ENCODE measurements at regions not wholly inside any gene's neighbourhood (a gene's known extent, or its start where the extent isn't known, plus 50 kb on each side); places are given as distances from the start of the nearest gene placed in this dataset.

DNA sequence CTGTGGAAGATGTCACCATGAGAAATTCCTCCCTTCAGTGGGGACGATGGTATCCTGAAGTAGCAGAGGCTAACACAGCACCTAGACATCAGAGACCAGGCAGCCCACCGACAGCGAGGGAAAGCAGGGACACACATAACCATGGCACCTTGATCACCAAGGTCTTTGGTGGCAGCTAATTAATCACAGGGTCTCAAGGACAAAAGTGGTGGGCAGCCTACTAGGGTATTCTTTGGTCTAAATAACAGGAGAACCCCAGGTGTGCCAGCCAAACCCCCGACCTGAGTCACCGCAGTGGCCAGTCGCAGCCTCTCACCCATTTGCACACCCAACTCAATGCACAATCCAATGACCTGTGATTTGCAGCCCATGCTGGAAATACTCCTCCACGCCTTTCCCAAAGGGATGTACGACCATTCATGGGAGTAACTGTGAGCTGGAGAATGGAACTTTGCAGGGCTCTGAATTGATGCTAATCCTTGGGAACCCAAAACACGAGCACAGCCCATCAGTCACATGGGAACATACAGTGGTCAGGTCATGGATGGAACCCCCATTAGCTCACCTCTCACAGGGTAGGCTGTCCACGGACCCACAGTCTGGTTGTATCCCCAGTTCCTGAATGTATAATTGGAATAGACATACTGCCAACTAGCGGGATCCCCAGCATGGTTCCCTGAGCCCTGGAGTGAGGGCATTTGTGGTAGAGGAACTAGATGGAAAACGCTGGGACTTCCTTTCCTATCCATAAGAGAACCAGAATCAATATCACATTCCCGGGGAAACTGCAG, 58.7 kb upstream of the C14orf180 start:
- TF ChIP-seq EZH2 (IDR thresholded peaks at IDR 0.05; ENCODE audit: low read depth, unreplicated experiment) (no peak), EZH2phosphoT487 (IDR thresholded peaks at IDR 0.05; ENCODE audit: unreplicated experiment) (no peak), ZNF114 (CRISPR knock-in tag; IDR thresholded peaks at IDR 0.05) (no peak), POLR2AphosphoS5 (IDR thresholded peaks at IDR 0.05; ENCODE audit: low read depth) (no peak), CREB1 (CRISPR knock-in tag; IDR thresholded peaks at IDR 0.05; ENCODE audit: low read depth) (no peak), ZNF331 (CRISPR knock-in tag; IDR thresholded peaks at IDR 0.05; ENCODE audit: low read depth) (no peak)
- TF ChIP-seq, protein P1, sequence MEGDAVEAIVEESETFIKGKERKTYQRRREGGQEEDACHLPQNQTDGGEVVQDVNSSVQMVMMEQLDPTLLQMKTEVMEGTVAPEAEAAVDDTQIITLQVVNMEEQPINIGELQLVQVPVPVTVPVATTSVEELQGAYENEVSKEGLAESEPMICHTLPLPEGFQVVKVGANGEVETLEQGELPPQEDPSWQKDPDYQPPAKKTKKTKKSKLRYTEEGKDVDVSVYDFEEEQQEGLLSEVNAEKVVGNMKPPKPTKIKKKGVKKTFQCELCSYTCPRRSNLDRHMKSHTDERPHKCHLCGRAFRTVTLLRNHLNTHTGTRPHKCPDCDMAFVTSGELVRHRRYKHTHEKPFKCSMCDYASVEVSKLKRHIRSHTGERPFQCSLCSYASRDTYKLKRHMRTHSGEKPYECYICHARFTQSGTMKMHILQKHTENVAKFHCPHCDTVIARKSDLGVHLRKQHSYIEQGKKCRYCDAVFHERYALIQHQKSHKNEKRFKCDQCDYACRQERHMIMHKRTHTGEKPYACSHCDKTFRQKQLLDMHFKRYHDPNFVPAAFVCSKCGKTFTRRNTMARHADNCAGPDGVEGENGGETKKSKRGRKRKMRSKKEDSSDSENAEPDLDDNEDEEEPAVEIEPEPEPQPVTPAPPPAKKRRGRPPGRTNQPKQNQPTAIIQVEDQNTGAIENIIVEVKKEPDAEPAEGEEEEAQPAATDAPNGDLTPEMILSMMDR (conservative IDR thresholded peaks at IDR 0.05; ENCODE audit: low read depth in 2 of 2), result no peak
- TF ChIP-seq, protein P2, sequence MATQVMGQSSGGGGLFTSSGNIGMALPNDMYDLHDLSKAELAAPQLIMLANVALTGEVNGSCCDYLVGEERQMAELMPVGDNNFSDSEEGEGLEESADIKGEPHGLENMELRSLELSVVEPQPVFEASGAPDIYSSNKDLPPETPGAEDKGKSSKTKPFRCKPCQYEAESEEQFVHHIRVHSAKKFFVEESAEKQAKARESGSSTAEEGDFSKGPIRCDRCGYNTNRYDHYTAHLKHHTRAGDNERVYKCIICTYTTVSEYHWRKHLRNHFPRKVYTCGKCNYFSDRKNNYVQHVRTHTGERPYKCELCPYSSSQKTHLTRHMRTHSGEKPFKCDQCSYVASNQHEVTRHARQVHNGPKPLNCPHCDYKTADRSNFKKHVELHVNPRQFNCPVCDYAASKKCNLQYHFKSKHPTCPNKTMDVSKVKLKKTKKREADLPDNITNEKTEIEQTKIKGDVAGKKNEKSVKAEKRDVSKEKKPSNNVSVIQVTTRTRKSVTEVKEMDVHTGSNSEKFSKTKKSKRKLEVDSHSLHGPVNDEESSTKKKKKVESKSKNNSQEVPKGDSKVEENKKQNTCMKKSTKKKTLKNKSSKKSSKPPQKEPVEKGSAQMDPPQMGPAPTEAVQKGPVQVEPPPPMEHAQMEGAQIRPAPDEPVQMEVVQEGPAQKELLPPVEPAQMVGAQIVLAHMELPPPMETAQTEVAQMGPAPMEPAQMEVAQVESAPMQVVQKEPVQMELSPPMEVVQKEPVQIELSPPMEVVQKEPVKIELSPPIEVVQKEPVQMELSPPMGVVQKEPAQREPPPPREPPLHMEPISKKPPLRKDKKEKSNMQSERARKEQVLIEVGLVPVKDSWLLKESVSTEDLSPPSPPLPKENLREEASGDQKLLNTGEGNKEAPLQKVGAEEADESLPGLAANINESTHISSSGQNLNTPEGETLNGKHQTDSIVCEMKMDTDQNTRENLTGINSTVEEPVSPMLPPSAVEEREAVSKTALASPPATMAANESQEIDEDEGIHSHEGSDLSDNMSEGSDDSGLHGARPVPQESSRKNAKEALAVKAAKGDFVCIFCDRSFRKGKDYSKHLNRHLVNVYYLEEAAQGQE (IDR thresholded peaks at IDR 0.05; ENCODE audit: unreplicated experiment), result no peak
- TF ChIP-seq, protein P3, sequence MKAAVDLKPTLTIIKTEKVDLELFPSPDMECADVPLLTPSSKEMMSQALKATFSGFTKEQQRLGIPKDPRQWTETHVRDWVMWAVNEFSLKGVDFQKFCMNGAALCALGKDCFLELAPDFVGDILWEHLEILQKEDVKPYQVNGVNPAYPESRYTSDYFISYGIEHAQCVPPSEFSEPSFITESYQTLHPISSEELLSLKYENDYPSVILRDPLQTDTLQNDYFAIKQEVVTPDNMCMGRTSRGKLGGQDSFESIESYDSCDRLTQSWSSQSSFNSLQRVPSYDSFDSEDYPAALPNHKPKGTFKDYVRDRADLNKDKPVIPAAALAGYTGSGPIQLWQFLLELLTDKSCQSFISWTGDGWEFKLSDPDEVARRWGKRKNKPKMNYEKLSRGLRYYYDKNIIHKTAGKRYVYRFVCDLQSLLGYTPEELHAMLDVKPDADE (IDR thresholded peaks at IDR 0.05), result no peak
- TF ChIP-seq, protein P4, sequence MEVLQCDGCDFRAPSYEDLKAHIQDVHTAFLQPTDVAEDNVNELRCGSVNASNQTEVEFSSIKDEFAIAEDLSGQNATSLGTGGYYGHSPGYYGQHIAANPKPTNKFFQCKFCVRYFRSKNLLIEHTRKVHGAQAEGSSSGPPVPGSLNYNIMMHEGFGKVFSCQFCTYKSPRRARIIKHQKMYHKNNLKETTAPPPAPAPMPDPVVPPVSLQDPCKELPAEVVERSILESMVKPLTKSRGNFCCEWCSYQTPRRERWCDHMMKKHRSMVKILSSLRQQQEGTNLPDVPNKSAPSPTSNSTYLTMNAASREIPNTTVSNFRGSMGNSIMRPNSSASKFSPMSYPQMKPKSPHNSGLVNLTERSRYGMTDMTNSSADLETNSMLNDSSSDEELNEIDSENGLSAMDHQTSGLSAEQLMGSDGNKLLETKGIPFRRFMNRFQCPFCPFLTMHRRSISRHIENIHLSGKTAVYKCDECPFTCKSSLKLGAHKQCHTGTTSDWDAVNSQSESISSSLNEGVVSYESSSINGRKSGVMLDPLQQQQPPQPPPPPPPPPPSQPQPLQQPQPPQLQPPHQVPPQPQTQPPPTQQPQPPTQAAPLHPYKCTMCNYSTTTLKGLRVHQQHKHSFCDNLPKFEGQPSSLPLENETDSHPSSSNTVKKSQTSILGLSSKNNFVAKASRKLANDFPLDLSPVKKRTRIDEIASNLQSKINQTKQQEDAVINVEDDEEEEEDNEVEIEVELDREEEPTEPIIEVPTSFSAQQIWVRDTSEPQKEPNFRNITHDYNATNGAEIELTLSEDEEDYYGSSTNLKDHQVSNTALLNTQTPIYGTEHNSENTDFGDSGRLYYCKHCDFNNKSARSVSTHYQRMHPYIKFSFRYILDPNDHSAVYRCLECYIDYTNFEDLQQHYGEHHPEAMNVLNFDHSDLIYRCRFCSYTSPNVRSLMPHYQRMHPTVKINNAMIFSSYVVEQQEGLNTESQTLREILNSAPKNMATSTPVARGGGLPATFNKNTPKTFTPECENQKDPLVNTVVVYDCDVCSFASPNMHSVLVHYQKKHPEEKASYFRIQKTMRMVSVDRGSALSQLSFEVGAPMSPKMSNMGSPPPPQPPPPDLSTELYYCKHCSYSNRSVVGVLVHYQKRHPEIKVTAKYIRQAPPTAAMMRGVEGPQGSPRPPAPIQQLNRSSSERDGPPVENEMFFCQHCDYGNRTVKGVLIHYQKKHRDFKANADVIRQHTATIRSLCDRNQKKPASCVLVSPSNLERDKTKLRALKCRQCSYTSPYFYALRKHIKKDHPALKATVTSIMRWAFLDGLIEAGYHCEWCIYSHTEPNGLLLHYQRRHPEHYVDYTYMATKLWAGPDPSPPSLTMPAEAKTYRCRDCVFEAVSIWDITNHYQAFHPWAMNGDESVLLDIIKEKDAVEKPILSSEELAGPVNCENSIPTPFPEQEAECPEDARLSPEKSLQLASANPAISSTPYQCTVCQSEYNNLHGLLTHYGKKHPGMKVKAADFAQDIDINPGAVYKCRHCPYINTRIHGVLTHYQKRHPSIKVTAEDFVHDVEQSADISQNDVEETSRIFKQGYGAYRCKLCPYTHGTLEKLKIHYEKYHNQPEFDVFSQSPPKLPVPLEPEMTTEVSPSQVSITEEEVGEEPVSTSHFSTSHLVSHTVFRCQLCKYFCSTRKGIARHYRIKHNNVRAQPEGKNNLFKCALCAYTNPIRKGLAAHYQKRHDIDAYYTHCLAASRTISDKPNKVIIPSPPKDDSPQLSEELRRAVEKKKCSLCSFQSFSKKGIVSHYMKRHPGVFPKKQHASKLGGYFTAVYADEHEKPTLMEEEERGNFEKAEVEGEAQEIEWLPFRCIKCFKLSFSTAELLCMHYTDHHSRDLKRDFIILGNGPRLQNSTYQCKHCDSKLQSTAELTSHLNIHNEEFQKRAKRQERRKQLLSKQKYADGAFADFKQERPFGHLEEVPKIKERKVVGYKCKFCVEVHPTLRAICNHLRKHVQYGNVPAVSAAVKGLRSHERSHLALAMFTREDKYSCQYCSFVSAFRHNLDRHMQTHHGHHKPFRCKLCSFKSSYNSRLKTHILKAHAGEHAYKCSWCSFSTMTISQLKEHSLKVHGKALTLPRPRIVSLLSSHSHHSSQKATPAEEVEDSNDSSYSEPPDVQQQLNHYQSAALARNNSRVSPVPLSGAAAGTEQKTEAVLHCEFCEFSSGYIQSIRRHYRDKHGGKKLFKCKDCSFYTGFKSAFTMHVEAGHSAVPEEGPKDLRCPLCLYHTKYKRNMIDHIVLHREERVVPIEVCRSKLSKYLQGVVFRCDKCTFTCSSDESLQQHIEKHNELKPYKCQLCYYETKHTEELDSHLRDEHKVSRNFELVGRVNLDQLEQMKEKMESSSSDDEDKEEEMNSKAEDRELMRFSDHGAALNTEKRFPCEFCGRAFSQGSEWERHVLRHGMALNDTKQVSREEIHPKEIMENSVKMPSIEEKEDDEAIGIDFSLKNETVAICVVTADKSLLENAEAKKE (CRISPR knock-in tag; IDR thresholded peaks at IDR 0.05), result no peak

All from GM23338 (cell line).